K562 (cell line): ENCODE measurements at regions not wholly inside any gene's neighbourhood (a gene's known extent, or its start where the extent isn't known, plus 50 kb on each side); places are given as distances from the start of the nearest gene placed in this dataset.

Experiments used
- FOXO4 ChIP-seq: fragments of 450-650 bp; formaldehyde crosslinking; IDR thresholded peaks from 2 replicates; pipeline ENCODE4 v1.4.0; 2020; ENCODE audit warnings: mild to moderate bottlenecking, moderate library complexity
- HNRNPLL ChIP-seq: fragments of 200-400 bp; formaldehyde crosslinking; IDR thresholded peaks from 2 replicates; pipeline ENCODE4 v1.6.1; 2017; ENCODE audit warnings: low read length, low read depth, mild to moderate bottlenecking; ENCODE audit not compliant: poor library complexity, severe bottlenecking
- MYC ChIP-seq, 2 experiments: fragments of 250-450 bp in 1 of 2; sonication (Bioruptor Pico) in 1 of 2; IDR thresholded peaks; 2 replicates each; pipeline versions ENCODE4 v1.5.1 to v1.6.1; 2012 to 2021; ENCODE audit warnings: low read depth in 2 of 2, borderline replicate concordance in 1 of 2, improper control_type of control experiment in 1 of 2, low read length in 1 of 2, mild to moderate bottlenecking in 1 of 2, moderate library complexity in 1 of 2
- ZNF354B ChIP-seq: fragments of 250-450 bp; sonication (Bioruptor Pico); IDR thresholded peaks from 2 replicates; pipeline ENCODE4 v1.4.0; 2020
- TF ChIP-seq, protein P1 (sequence below): fragments of 450-650 bp; IDR thresholded peaks from 2 replicates; pipeline ENCODE4 v1.6.1; 2016; ENCODE audit warnings: low read depth

DNA sequence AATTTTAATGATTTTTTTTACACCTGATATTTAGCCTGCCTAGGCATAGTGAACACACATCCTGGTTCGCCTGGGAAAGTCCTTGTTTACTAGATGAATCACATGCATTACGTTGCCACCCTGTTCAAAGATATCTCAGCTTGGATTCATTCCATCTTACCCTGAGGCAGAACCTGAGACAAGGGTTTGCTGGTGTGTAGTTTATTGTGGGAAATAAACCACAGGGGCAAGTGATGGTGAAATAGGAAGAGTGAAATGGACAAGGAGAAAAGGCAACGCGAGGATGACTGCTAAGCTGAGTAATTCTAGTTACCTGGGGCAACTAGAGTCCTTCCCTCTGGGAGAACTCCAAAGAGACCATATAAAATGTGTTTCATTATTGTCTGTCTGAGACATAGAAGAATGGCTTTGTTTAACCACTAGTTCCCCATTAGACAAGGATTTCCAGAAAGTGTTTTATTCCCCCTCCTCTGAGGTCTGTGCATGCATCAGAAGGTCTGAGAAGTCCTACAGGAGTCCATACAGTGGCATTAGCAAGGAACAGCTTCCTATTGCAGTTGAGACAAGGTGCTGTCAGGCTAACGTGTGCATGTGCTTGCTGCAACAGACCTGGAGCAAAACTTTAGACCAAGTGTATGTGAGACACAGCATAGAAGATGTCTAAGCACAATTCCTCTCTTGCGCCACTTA lies 797.3 kb upstream of the FRG1 start:
- no peak for TF ChIP-seq MYC (IDR thresholded peaks at IDR 0.05; ENCODE audit: low read depth, low read length)
- no peak for TF ChIP-seq MYC (CRISPR knock-in tag; IDR thresholded peaks at IDR 0.05; ENCODE audit: borderline replicate concordance, low read depth)
- TF ChIP-seq, protein P1, sequence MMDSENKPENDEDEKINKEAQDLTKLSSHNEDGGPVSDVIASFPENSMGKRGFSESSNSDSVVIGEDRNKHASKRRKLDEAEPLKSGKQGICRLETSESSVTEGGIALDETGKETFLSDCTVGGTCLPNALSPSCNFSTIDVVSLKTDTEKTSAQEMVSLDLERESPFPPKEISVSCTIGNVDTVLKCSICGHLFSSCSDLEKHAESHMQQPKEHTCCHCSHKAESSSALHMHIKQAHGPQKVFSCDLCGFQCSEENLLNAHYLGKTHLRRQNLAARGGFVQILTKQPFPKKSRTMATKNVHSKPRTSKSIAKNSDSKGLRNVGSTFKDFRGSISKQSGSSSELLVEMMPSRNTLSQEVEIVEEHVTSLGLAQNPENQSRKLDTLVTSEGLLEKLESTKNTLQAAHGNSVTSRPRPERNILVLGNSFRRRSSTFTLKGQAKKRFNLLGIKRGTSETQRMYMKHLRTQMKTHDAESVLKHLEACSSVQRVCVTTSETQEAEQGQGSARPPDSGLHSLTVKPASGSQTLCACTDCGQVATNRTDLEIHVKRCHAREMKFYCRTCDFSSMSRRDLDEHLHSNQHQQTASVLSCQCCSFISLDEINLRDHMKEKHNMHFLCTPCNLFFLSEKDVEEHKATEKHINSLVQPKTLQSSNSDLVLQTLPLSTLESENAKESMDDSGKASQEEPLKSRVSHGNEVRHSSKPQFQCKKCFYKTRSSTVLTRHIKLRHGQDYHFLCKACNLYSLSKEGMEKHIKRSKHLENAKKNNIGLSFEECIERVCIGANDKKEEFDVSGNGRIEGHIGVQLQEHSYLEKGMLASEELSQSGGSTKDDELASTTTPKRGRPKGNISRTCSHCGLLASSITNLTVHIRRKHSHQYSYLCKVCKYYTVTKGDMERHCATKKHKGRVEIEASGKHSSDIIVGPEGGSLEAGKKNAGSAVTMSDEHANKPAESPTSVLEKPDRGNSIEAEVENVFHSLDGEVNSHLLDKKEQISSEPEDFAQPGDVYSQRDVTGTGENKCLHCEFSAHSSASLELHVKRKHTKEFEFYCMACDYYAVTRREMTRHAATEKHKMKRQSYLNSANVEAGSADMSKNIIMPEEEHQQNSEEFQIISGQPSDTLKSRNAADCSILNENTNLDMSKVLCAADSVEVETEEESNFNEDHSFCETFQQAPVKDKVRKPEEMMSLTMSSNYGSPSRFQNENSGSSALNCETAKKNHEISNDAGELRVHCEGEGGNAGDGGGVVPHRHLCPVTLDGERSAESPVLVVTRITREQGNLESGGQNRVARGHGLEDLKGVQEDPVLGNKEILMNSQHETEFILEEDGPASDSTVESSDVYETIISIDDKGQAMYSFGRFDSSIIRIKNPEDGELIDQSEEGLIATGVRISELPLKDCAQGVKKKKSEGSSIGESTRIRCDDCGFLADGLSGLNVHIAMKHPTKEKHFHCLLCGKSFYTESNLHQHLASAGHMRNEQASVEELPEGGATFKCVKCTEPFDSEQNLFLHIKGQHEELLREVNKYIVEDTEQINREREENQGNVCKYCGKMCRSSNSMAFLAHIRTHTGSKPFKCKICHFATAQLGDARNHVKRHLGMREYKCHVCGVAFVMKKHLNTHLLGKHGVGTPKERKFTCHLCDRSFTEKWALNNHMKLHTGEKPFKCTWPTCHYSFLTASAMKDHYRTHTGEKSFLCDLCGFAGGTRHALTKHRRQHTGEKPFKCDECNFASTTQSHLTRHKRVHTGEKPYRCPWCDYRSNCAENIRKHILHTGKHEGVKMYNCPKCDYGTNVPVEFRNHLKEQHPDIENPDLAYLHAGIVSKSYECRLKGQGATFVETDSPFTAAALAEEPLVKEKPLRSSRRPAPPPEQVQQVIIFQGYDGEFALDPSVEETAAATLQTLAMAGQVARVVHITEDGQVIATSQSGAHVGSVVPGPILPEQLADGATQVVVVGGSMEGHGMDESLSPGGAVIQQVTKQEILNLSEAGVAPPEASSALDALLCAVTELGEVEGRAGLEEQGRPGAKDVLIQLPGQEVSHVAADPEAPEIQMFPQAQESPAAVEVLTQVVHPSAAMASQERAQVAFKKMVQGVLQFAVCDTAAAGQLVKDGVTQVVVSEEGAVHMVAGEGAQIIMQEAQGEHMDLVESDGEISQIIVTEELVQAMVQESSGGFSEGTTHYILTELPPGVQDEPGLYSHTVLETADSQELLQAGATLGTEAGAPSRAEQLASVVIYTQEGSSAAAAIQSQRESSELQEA: no peak
- no peak for TF ChIP-seq ZNF354B
- TF ChIP-seq FOXO4 (CRISPR knock-in tag): no peak
- TF ChIP-seq HNRNPLL: no peak
